ENCODE measurements at regions not wholly inside any gene's neighbourhood (a gene's known extent, or its start where the extent isn't known, plus 50 kb on each side); places are given as distances from the start of the nearest gene placed in this dataset.

DNA sequence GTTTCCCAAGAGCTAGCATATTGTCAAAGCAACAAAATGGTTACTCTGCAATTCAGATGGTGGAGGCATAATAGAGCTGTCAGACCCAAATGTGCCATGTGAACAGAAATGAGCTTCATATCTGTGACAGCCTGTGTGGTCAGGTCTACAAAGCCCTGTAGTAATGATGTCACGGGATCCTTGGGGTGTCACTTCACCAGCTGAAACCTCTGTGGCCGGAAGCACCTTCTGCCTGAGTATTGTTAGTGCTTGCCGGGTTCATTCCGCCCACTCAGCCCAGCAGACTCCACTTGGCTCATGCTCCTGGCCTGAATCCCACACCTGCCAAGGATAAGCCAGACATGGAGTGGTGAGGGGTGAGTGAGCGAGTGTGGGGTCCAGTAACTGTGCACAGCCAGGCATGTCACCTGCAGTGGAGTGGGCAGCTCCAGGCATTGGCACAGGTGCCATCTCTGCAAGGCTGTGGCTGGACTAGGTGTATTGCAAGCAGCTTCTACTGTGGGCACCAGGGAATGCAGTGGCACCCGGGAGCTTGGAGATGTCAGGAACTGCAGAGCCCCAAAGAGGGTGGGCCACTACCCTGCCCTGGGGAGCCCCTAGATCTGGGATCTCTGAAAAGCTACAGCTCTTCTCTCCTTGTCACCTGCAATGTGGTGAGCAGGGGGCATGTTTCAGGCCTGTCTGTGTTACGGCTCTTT, 341.9 kb upstream of the CHRM2 start:
- H3K4me3 ChIP-seq = no peak overlapping the region
- DNase-seq (no peak), ATAC-seq (peak in 1 of 2 donors; percentile 32)
- no peaks in the 10 kb centered on the region for H3K4me1 ChIP-seq
- no peaks in the 10 kb centered on the region for H3K9me3 ChIP-seq
- no peak overlapping the region for H3K27ac ChIP-seq
- no peaks in the 10 kb centered on the region for H3K27me3 ChIP-seq (ENCODE audit: low read depth)
- intact Hi-C loops (cut with DNase I) = no loop called here
- H3K36me3 ChIP-seq = no peaks in the 10 kb centered on the region
- TF ChIP-seq, protein P1, sequence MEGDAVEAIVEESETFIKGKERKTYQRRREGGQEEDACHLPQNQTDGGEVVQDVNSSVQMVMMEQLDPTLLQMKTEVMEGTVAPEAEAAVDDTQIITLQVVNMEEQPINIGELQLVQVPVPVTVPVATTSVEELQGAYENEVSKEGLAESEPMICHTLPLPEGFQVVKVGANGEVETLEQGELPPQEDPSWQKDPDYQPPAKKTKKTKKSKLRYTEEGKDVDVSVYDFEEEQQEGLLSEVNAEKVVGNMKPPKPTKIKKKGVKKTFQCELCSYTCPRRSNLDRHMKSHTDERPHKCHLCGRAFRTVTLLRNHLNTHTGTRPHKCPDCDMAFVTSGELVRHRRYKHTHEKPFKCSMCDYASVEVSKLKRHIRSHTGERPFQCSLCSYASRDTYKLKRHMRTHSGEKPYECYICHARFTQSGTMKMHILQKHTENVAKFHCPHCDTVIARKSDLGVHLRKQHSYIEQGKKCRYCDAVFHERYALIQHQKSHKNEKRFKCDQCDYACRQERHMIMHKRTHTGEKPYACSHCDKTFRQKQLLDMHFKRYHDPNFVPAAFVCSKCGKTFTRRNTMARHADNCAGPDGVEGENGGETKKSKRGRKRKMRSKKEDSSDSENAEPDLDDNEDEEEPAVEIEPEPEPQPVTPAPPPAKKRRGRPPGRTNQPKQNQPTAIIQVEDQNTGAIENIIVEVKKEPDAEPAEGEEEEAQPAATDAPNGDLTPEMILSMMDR (IDR thresholded peaks at IDR 0.05) = no peak

DNA sequence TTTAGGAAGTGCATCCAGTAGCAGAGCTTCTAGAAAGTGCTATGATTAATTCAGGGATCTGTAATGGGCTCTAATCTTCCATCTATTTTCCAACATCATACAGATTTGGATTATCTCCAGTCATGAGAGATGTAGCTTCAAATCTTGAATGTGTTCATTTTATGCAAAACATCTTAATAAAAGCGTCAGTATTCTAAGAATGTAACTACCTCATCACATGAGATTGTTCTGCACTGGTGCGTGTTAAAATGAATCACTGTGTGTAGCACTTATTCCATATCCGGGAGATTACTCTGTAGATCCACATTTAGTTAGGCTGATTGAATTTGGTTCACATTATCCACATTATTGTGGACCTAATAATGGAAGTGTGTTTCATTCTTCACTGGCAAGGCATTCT, 344.9 kb upstream of the CHRM2 start:
- Histone ChIP-seq H3K9me3 (no peaks in the 10 kb centered on the region), H3K4me3 (no peak overlapping the region), H3K36me3 (no peaks in the 10 kb centered on the region), H3K4me1 (no peaks in the 10 kb centered on the region), H3K27me3 (ENCODE audit: low read depth) (no peaks in the 10 kb centered on the region), H3K27ac (no peak overlapping the region)
- DNase-seq (no peak), ATAC-seq (no peak)
- intact Hi-C loops (cut with DNase I) = no loop called here
- TF ChIP-seq, protein P1 (IDR thresholded peaks at IDR 0.05) = no peak

DNA sequence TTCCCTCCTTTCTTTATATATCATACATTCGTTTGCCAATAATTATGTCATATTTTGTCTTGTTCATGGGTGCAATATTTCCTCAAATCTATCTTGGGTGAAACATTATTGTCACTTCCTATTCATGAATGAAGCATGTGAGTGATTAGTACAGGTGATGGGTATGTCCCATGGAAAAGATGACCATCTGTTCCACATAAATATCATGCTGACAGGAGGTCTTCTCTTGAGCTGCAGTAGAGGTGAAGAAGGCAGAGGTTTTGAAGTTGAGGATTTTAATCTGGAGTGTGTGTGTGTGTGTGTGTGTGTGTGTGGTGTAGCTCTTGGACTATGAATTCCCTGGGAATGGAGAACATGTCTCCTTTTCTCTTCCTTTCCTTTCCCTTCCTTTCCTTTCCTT, 350.5 kb upstream of the CHRM2 start:
- DNase-seq (no peak), ATAC-seq (no peak)
- no peaks in the 10 kb centered on the region for H3K27me3 ChIP-seq (ENCODE audit: low read depth)
- H3K27ac ChIP-seq = no peak overlapping the region
- TF ChIP-seq, protein P1 (IDR thresholded peaks at IDR 0.05) = no peak
- H3K4me3 ChIP-seq = no peak overlapping the region
- intact Hi-C loops (cut with DNase I) = no loop called here
- H3K9me3 ChIP-seq = no peaks in the 10 kb centered on the region
- no peaks in the 10 kb centered on the region for H3K4me1 ChIP-seq
- no peaks in the 10 kb centered on the region for H3K36me3 ChIP-seq

DNA sequence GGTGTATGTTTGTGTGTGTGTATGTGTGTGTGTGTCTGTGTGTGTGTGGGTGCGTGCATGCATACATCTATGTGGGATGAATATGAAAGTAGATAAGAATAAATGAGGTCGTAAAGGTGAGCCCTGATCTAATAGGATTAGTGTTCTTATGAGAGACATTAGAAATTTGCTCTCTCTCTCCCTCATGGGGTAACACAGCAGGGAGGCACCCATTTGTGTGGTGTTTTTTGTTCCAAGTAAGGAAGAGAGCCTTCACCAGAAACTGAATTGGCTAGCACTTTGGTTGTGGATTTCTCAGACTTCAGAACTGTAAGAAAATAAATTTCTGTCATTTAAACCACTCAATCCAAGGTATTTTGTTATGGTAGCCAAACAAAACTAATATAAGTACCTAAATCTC, 353.7 kb upstream of the CHRM2 start:
- no peaks in the 10 kb centered on the region for H3K36me3 ChIP-seq
- DNase-seq (no peak), ATAC-seq (no peak)
- H3K9me3 ChIP-seq = no peaks in the 10 kb centered on the region
- TF ChIP-seq, protein P1 (IDR thresholded peaks at IDR 0.05) = no peak
- H3K4me3 ChIP-seq = no peak overlapping the region
- intact Hi-C loops (cut with DNase I) = no loop called here
- no peaks in the 10 kb centered on the region for H3K4me1 ChIP-seq
- no peaks in the 10 kb centered on the region for H3K27me3 ChIP-seq (ENCODE audit: low read depth)
- H3K27ac ChIP-seq = no peak overlapping the region

DNA sequence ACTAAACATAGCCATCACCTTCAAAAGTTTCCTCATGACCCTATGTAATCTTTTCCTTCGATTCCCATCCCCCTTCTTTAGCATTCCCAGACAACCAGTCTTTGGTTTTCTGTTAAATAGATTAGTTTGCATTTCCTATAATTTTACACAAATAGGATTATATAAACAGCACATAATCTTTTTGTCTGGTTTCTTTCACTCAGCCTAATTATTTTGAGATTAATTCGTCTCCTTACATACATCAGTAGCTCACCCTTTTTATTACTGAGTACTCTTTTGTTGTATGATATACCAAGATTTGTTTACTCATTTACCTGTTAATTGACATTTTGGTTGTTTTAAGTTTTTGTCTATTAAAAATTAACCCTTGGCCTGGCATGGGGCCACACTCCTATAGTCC, 354.7 kb upstream of the CHRM2 start:
- H3K27me3 ChIP-seq (ENCODE audit: low read depth) = no peaks in the 10 kb centered on the region
- ATAC-seq = no peak
- no peak for DNase-seq
- H3K4me3 ChIP-seq = no peak overlapping the region
- no peaks in the 10 kb centered on the region for H3K4me1 ChIP-seq
- intact Hi-C loops (cut with DNase I) = no loop called here
- H3K9me3 ChIP-seq = peaks cover 5% of the 10 kb centered on the region
- TF ChIP-seq, protein P1 (IDR thresholded peaks at IDR 0.05) = no peak
- no peak overlapping the region for H3K27ac ChIP-seq
- H3K36me3 ChIP-seq = no peaks in the 10 kb centered on the region
